ENCODE measurements at regions not wholly inside any gene's neighbourhood (a gene's known extent, or its start where the extent isn't known, plus 50 kb on each side); places are given as distances from the start of the nearest gene placed in this dataset.

- no peaks in the 10 kb centered on the region for H3K9me3 ChIP-seq (ENCODE audit: control insufficient read depth in 2 of 3, insufficient read depth in 1 of 3, low read length in 3 of 3)
- FAIRE-seq (no peak), DNase-seq (no peak)
- no peak overlapping the region for H3K4me3 ChIP-seq (ENCODE audit: low read length in 3 of 3)
- no peaks in the 10 kb centered on the region for H3K36me3 ChIP-seq (ENCODE audit: control insufficient read depth in 2 of 3, insufficient read depth in 3 of 3, low read length in 3 of 3)
- intact Hi-C loops (cut with DNase I), result no loop called here
- H3K27me3 ChIP-seq (ENCODE audit: control insufficient read depth, insufficient read depth, low read length), result no peaks in the 10 kb centered on the region
- H3K9ac ChIP-seq (ENCODE audit: low read length in 3 of 3), result no peak overlapping the region
- H3K4me1 ChIP-seq (ENCODE audit: control insufficient read depth in 2 of 3, insufficient read depth in 2 of 3, low read depth in 1 of 3, low read length in 3 of 3), result no peaks in the 10 kb centered on the region
- TF ChIP-seq, protein P1, sequence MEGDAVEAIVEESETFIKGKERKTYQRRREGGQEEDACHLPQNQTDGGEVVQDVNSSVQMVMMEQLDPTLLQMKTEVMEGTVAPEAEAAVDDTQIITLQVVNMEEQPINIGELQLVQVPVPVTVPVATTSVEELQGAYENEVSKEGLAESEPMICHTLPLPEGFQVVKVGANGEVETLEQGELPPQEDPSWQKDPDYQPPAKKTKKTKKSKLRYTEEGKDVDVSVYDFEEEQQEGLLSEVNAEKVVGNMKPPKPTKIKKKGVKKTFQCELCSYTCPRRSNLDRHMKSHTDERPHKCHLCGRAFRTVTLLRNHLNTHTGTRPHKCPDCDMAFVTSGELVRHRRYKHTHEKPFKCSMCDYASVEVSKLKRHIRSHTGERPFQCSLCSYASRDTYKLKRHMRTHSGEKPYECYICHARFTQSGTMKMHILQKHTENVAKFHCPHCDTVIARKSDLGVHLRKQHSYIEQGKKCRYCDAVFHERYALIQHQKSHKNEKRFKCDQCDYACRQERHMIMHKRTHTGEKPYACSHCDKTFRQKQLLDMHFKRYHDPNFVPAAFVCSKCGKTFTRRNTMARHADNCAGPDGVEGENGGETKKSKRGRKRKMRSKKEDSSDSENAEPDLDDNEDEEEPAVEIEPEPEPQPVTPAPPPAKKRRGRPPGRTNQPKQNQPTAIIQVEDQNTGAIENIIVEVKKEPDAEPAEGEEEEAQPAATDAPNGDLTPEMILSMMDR (IDR thresholded peaks at IDR 0.05; ENCODE audit: borderline replicate concordance, extremely low read depth, insufficient read depth), result no peak
- no peak overlapping the region for H3K27ac ChIP-seq (ENCODE audit: low read depth in 2 of 2, low read length in 2 of 2)
Observed at GRCh38 chr18:39705362-39705761, 2139.8 kb upstream of the CELF4 start.

- intact Hi-C loops (cut with DNase I), result no loop called here
- no peak for FAIRE-seq
- no peaks in the 10 kb centered on the region for H3K9me3 ChIP-seq (ENCODE audit: control insufficient read depth in 2 of 3, insufficient read depth in 1 of 3, low read length in 3 of 3)
Observed at GRCh38 chr18:39702888-39703287, 2137.3 kb upstream of the CELF4 start.

DNA sequence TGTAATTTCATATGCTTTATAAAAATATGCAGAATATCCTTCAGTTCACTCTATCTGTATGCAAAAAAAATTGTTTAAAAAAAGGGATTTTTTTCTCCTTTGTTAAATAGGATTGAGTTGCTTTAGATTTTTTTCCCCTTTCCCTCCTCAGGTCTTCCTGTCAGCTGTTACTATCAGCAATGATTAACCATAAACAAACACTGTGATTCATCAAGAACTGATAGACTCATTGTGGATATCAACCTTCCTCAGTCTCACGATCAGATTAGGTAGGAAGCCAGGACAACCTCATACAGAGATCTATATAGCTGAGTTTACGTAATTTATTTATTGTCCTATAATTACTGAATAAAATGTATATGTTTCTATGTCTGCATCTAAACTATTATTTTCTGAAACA, 2136.2 kb upstream of the CELF4 start:
- no peaks in the 10 kb centered on the region for H3K36me3 ChIP-seq (ENCODE audit: control insufficient read depth in 2 of 3, insufficient read depth in 3 of 3, low read length in 3 of 3)
- TF ChIP-seq, protein P1 (IDR thresholded peaks at IDR 0.05; ENCODE audit: borderline replicate concordance, extremely low read depth, insufficient read depth), result no peak
- intact Hi-C loops (cut with DNase I), result no loop called here
- H3K4me3 ChIP-seq (ENCODE audit: low read length in 3 of 3), result no peak overlapping the region
- DNase-seq (no peak), FAIRE-seq (no peak)
- no peaks in the 10 kb centered on the region for H3K27me3 ChIP-seq (ENCODE audit: control insufficient read depth, insufficient read depth, low read length)
- no peak overlapping the region for H3K27ac ChIP-seq (ENCODE audit: low read depth in 2 of 2, low read length in 2 of 2)
- H3K4me1 ChIP-seq (ENCODE audit: control insufficient read depth in 2 of 3, insufficient read depth in 2 of 3, low read depth in 1 of 3, low read length in 3 of 3), result no peaks in the 10 kb centered on the region
- H3K9me3 ChIP-seq (ENCODE audit: control insufficient read depth in 2 of 3, insufficient read depth in 1 of 3, low read length in 3 of 3), result no peaks in the 10 kb centered on the region
- no peak overlapping the region for H3K9ac ChIP-seq (ENCODE audit: low read length in 3 of 3)

More at GRCh38 chr18:39702888-39703287, 2137.3 kb upstream of the CELF4 start:
- no peak overlapping the region for H3K4me3 ChIP-seq (ENCODE audit: low read length in 3 of 3)
- no peaks in the 10 kb centered on the region for H3K36me3 ChIP-seq (ENCODE audit: control insufficient read depth in 2 of 3, insufficient read depth in 3 of 3, low read length in 3 of 3)
- TF ChIP-seq, protein P1 (IDR thresholded peaks at IDR 0.05; ENCODE audit: borderline replicate concordance, extremely low read depth, insufficient read depth), result no peak
- no peaks in the 10 kb centered on the region for H3K4me1 ChIP-seq (ENCODE audit: control insufficient read depth in 2 of 3, insufficient read depth in 2 of 3, low read depth in 1 of 3, low read length in 3 of 3)
- DNase-seq, result no peak
- no peak overlapping the region for H3K9ac ChIP-seq (ENCODE audit: low read length in 3 of 3)
- no peaks in the 10 kb centered on the region for H3K27me3 ChIP-seq (ENCODE audit: control insufficient read depth, insufficient read depth, low read length)
- H3K27ac ChIP-seq (ENCODE audit: low read depth in 2 of 2, low read length in 2 of 2), result no peak overlapping the region
